ENCODE measurements at regions not wholly inside any gene's neighbourhood (a gene's known extent, or its start where the extent isn't known, plus 50 kb on each side); places are given as distances from the start of the nearest gene placed in this dataset.

- no peak for TF ChIP-seq EZH2 (IDR thresholded peaks at IDR 0.05)
- no peak for TF ChIP-seq POLR2AphosphoS5 (IDR thresholded peaks at IDR 0.05; ENCODE audit: borderline replicate concordance, low read depth, low read length)
- no peak for TF ChIP-seq FOXP2 (optimal IDR thresholded peaks at IDR 0.05; ENCODE audit: control extremely low read depth, extremely low read length, insufficient read depth)
- Histone ChIP-seq H3K9ac (ENCODE audit: insufficient read length) (no peak overlapping the region), H3K4me3 (no peak overlapping the region), H3K36me3 (ENCODE audit: insufficient read depth, low read length) (no peaks in the 10 kb centered on the region), H3K9me3 (ENCODE audit: low read depth, low read length) (no peaks in the 10 kb centered on the region), H3K27ac (no peak overlapping the region)
- DNase-seq (ENCODE audit: low read depth, low spot score), result no peak
Observed at GRCh38 chr22:48900327-48900597, 927.4 kb downstream of the BRD1 start.

- no peaks in the 10 kb centered on the region for H3K9me3 ChIP-seq (ENCODE audit: low read depth, low read length)
- no peak overlapping the region for H3K27ac ChIP-seq
- no peak overlapping the region for H3K9ac ChIP-seq (ENCODE audit: insufficient read length)
- H3K36me3 ChIP-seq (ENCODE audit: insufficient read depth, low read length), result no peaks in the 10 kb centered on the region
- no peak for DNase-seq (ENCODE audit: low read depth, low spot score)
- no peak for TF ChIP-seq FOXP2 (optimal IDR thresholded peaks at IDR 0.05; ENCODE audit: control extremely low read depth, extremely low read length, insufficient read depth)
- TF ChIP-seq POLR2AphosphoS5 (IDR thresholded peaks at IDR 0.05; ENCODE audit: borderline replicate concordance, low read depth, low read length), result no peak
- no peak for TF ChIP-seq EZH2 (IDR thresholded peaks at IDR 0.05)
- H3K4me3 ChIP-seq, result no peak overlapping the region
Observed at GRCh38 chr22:48899523-48900326, 927.9 kb downstream of the BRD1 start.

GRCh38 chr22:48898524-48899250, 929.0 kb downstream of the BRD1 start:
- Histone ChIP-seq H3K36me3 (ENCODE audit: insufficient read depth, low read length) (no peaks in the 10 kb centered on the region), H3K27ac (no peak overlapping the region), H3K9ac (ENCODE audit: insufficient read length) (no peak overlapping the region), H3K4me3 (no peak overlapping the region), H3K9me3 (ENCODE audit: low read depth, low read length) (no peaks in the 10 kb centered on the region)
- no peak for DNase-seq (ENCODE audit: low read depth, low spot score)
- TF ChIP-seq EZH2 (IDR thresholded peaks at IDR 0.05) (no peak), FOXP2 (optimal IDR thresholded peaks at IDR 0.05; ENCODE audit: control extremely low read depth, extremely low read length, insufficient read depth) (no peak), POLR2AphosphoS5 (IDR thresholded peaks at IDR 0.05; ENCODE audit: borderline replicate concordance, low read depth, low read length) (no peak)

GRCh38 chr22:48897645-48898370, 929.9 kb downstream of the BRD1 start:
- H3K4me3 ChIP-seq, result no peak overlapping the region
- H3K9ac ChIP-seq (ENCODE audit: insufficient read length), result no peak overlapping the region
- DNase-seq (ENCODE audit: low read depth, low spot score), result no peak
- no peaks in the 10 kb centered on the region for H3K9me3 ChIP-seq (ENCODE audit: low read depth, low read length)
- no peak overlapping the region for H3K27ac ChIP-seq
- TF ChIP-seq EZH2 (IDR thresholded peaks at IDR 0.05) (no peak), POLR2AphosphoS5 (IDR thresholded peaks at IDR 0.05; ENCODE audit: borderline replicate concordance, low read depth, low read length) (no peak), FOXP2 (optimal IDR thresholded peaks at IDR 0.05; ENCODE audit: control extremely low read depth, extremely low read length, insufficient read depth) (no peak)
- no peaks in the 10 kb centered on the region for H3K36me3 ChIP-seq (ENCODE audit: insufficient read depth, low read length)

GRCh38 chr22:48896766-48897644, 930.7 kb downstream of the BRD1 start:
- H3K4me3 ChIP-seq, result no peak overlapping the region
- no peaks in the 10 kb centered on the region for H3K36me3 ChIP-seq (ENCODE audit: insufficient read depth, low read length)
- H3K9ac ChIP-seq (ENCODE audit: insufficient read length), result no peak overlapping the region
- DNase-seq (ENCODE audit: low read depth, low spot score), result no peak
- TF ChIP-seq EZH2 (IDR thresholded peaks at IDR 0.05) (no peak), FOXP2 (optimal IDR thresholded peaks at IDR 0.05; ENCODE audit: control extremely low read depth, extremely low read length, insufficient read depth) (no peak), POLR2AphosphoS5 (IDR thresholded peaks at IDR 0.05; ENCODE audit: borderline replicate concordance, low read depth, low read length) (no peak)
- no peaks in the 10 kb centered on the region for H3K9me3 ChIP-seq (ENCODE audit: low read depth, low read length)
- H3K27ac ChIP-seq, result no peak overlapping the region

GRCh38 chr22:48895831-48896765, 931.6 kb downstream of the BRD1 start:
- Histone ChIP-seq H3K4me3 (no peak overlapping the region), H3K9me3 (ENCODE audit: low read depth, low read length) (no peaks in the 10 kb centered on the region), H3K36me3 (ENCODE audit: insufficient read depth, low read length) (no peaks in the 10 kb centered on the region), H3K27ac (no peak overlapping the region), H3K9ac (ENCODE audit: insufficient read length) (no peak overlapping the region)
- TF ChIP-seq EZH2 (IDR thresholded peaks at IDR 0.05) (no peak), POLR2AphosphoS5 (IDR thresholded peaks at IDR 0.05; ENCODE audit: borderline replicate concordance, low read depth, low read length) (no peak), FOXP2 (optimal IDR thresholded peaks at IDR 0.05; ENCODE audit: control extremely low read depth, extremely low read length, insufficient read depth) (no peak)
- no peak for DNase-seq (ENCODE audit: low read depth, low spot score)

GRCh38 chr22:48895336-48895735, 932.3 kb downstream of the BRD1 start:
- TF ChIP-seq POLR2AphosphoS5 (IDR thresholded peaks at IDR 0.05; ENCODE audit: borderline replicate concordance, low read depth, low read length), result no peak
- Histone ChIP-seq H3K36me3 (ENCODE audit: insufficient read depth, low read length) (no peaks in the 10 kb centered on the region), H3K9me3 (ENCODE audit: low read depth, low read length) (no peaks in the 10 kb centered on the region), H3K4me3 (no peak overlapping the region), H3K9ac (ENCODE audit: insufficient read length) (no peak overlapping the region), H3K27ac (no peak overlapping the region)
- DNase-seq (ENCODE audit: low read depth, low spot score), result no peak
